ENCODE measurements at regions not wholly inside any gene's neighbourhood (a gene's known extent, or its start where the extent isn't known, plus 50 kb on each side); places are given as distances from the start of the nearest gene placed in this dataset.
"Not testable (repeated sequence)": the region's sequence is repeated elsewhere in the genome, so short reads cannot be mapped to it uniquely, and the experiment has no call there.

DNA sequence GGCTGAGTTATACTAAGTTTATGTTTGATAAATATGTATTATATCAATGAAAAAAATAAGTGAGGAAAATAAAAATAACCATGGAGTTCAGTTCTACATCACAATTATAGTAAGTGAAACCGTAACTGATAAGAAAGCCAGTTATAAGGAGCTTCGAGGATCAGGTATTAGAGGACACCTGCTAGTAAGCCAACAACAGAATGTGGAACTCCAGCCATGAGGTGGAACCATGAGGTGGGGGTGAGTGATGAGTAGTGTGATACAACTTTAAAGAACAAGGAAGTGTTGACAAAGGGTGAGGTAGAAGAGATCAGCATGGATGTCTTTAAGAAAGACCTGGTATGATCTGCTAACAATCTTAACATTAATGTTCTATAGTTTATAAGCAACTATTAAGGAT is 452.9 kb downstream of the GUCY1A2 start:
- H3K4me3 ChIP-seq: no peak overlapping the region
- no peak overlapping the region for H3K27ac ChIP-seq
- no peaks in the 10 kb centered on the region for H3K9me3 ChIP-seq
- H3K36me3 ChIP-seq: no peaks in the 10 kb centered on the region
- DNase-seq (ENCODE audit: low spot score in 2 of 2): no peak
- no peaks in the 10 kb centered on the region for H3K4me1 ChIP-seq
- no peak for TF ChIP-seq CTCF (IDR thresholded peaks at IDR 0.05)
- intact Hi-C loops (cut with DNase I): no loop called here
- no peaks in the 10 kb centered on the region for H3K27me3 ChIP-seq

DNA sequence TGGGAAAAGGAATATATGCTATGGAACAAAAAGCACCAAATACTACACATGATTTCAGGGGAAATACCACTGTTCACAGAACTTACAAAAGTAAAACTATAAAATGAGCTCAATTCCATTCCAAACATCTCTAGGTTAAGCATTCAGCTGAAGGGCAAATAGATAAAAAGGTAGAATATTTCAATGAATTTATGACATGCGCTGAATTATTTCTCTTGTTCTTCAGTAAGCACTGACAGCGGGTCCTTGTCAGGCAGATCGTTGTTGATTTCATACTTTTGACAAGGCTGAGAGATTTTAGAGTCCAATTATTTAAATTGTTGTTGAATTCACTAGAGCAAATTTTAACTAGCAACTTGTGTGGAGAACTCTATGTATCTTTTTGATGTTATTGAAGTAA is 449.6 kb downstream of the GUCY1A2 start:
- DNase-seq (ENCODE audit: low spot score in 2 of 2): no peak
- intact Hi-C loops (cut with DNase I): no loop called here
- no peak overlapping the region for H3K27ac ChIP-seq
- H3K4me1 ChIP-seq: no peaks in the 10 kb centered on the region
- no peak overlapping the region for H3K4me3 ChIP-seq
- no peak for TF ChIP-seq CTCF (IDR thresholded peaks at IDR 0.05)
- no peaks in the 10 kb centered on the region for H3K27me3 ChIP-seq
- H3K9me3 ChIP-seq: no peaks in the 10 kb centered on the region
- no peaks in the 10 kb centered on the region for H3K36me3 ChIP-seq

GRCh38 chr11:106577384-106577783 is 440.9 kb downstream of the GUCY1A2 start:
- intact Hi-C loops (cut with DNase I); H3K27ac ChIP-seq; H3K4me1 ChIP-seq; H3K4me3 ChIP-seq; H3K36me3 ChIP-seq; H3K27me3 ChIP-seq; H3K9me3 ChIP-seq; DNase-seq (ENCODE audit: low spot score in 2 of 2): not testable (repeated sequence)

GRCh38 chr11:106581399-106581798 is 436.9 kb downstream of the GUCY1A2 start:
- intact Hi-C loops (cut with DNase I): no loop called here
- Histone ChIP-seq H3K27me3 (no peaks in the 10 kb centered on the region), H3K9me3 (no peaks in the 10 kb centered on the region), H3K36me3 (no peaks in the 10 kb centered on the region), H3K4me1 (no peaks in the 10 kb centered on the region), H3K4me3 (no peak overlapping the region), H3K27ac (no peak overlapping the region)
- TF ChIP-seq CTCF (IDR thresholded peaks at IDR 0.05): no peak
- no peak for DNase-seq (ENCODE audit: low spot score in 2 of 2)

DNA sequence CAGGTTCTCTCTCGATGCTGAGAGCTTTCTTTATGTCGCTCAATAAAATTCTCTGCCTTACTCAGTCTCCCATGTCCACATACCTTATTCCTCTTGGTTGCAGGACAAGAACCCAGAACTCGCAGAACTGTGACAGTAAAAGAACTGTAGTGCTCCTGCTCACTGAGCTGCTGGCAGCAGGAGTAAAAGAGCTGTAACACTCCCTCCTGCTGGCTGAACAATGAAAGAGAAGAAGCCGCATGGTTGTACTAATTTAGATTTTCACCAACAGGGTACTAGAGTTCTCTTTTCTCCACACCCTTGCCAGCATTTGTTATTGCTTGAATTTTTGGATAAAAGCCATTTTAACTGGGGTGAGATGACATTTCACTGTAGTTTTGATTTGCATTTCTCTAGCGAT is 433.2 kb downstream of the GUCY1A2 start:
- intact Hi-C loops (cut with DNase I): no loop called here
- no peak for DNase-seq (ENCODE audit: low spot score in 2 of 2)
- Histone ChIP-seq H3K9me3 (no peaks in the 10 kb centered on the region), H3K27ac (no peak overlapping the region), H3K27me3 (no peaks in the 10 kb centered on the region), H3K4me1 (no peaks in the 10 kb centered on the region), H3K4me3 (no peak overlapping the region), H3K36me3 (no peaks in the 10 kb centered on the region)
- no peak for TF ChIP-seq CTCF (IDR thresholded peaks at IDR 0.05)

DNA sequence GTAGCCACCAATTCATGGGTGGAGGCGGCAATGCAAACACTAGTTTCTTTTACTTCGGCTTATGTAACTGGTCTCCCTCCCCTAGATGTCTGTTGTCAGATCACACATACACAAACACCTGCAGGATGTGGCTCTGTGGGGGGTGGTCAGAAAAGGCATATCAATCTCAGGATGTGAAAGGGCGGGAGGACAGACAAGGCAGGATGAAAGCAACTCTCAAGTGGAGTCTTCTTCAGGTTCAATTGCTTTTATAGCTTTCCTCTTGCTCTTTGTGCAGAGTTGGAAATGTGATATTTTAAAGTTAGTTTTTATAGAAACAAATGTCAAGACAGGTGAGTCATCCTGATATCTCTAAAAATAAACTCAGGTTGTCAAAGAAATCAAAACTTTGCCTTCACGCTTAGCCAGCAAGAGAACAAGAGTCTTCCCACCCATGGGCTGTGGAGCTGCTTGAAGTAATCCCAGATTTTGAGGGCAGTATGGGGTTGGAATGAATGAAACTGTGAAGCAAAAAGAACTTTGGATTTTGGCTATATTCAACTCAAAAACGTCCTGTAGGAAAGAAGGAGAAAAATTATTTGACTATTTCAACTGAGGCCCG is 423.4 kb downstream of the GUCY1A2 start:
- intact Hi-C loops (cut with DNase I): no loop called here
- Histone ChIP-seq H3K27me3 (no peaks in the 10 kb centered on the region), H3K4me1 (no peaks in the 10 kb centered on the region), H3K27ac (no peak overlapping the region), H3K4me3 (no peak overlapping the region), H3K36me3 (no peaks in the 10 kb centered on the region), H3K9me3 (no peaks in the 10 kb centered on the region)
- no peak for TF ChIP-seq CTCF (IDR thresholded peaks at IDR 0.05)
- no peak for DNase-seq (ENCODE audit: low spot score in 2 of 2)

Measured in ascending aorta (tissue), 2 donors.